OCI-LY7 (cell line): ENCODE measurements at regions not wholly inside any gene's neighbourhood (a gene's known extent, or its start where the extent isn't known, plus 50 kb on each side); places are given as distances from the start of the nearest gene placed in this dataset.
"Not testable (repeated sequence)": the region's sequence is repeated elsewhere in the genome, so short reads cannot be mapped to it uniquely, and the experiment has no call there.

Experiments
- BruUV-seq: library from RNA; stranded (reverse); fragments of 400-500 nt; replicated peaks from 2 replicates; lab custom pipeline; 2021; lab: Mats Ljungman, UMichigan
- CTCF ChIA-PET: fragments of 300-600 bp; sonication (Branson Sonifier 250); formaldehyde crosslinking; loops from one replicate; lab custom pipeline; 2022; ENCODE audit warnings: antibody characterized with exemption; ENCODE audit not compliant: unreplicated experiment; lab: Charles Lee
- POLR2A ChIA-PET: fragments of 300-600 bp; sonication (Branson Sonifier 250); formaldehyde crosslinking; loops from one replicate; lab custom pipeline; 2022; ENCODE audit warnings: antibody characterized with exemption; lab: Charles Lee
- DNase-seq: peaks from one replicate; pipeline ENCODE4 v3.0.0-alpha.2; 2015; ENCODE audit warnings: low spot score
- H2AFZ ChIP-seq: fragments of 200-600 bp; sonication (generic), shearing (Covaris generic); 2 replicates; pipeline ENCODE4 v1.6.1; 2014; ENCODE audit warnings: mild to moderate bottlenecking, antibody characterized with exemption, low read length, moderate library complexity
- H3K27ac ChIP-seq: fragments of 200-600 bp; sonication (generic); 2 replicates; pipeline ENCODE4 v1.5.1; 2014; ENCODE audit warnings: mixed run types, low read depth, mild to moderate bottlenecking, moderate library complexity, low read length, inconsistent platforms; ENCODE audit not compliant: poor library complexity, severe bottlenecking
- H3K36me3 ChIP-seq: fragments of 200-600 bp; sonication (generic); 2 replicates; pipeline ENCODE4 v1.6.1; 2014; ENCODE audit warnings: mild to moderate bottlenecking, antibody characterized with exemption, low read length, moderate library complexity, mixed read lengths; ENCODE audit not compliant: insufficient read depth
- H3K4me1 ChIP-seq: fragments of 200-600 bp; sonication (generic); 2 replicates; pipeline ENCODE4 v1.5.1; 2014; ENCODE audit warnings: mild to moderate bottlenecking, low read length; ENCODE audit not compliant: insufficient read depth, poor library complexity, severe bottlenecking
- H3K4me2 ChIP-seq: fragments of 200-600 bp; sonication (generic); 2 replicates; pipeline ENCODE4 v1.6.1; 2014; ENCODE audit warnings: mild to moderate bottlenecking, low read length
- H3K4me3 ChIP-seq: fragments of 200-600 bp; sonication (generic); 2 replicates; pipeline ENCODE4 v1.5.1; 2014; ENCODE audit warnings: mild to moderate bottlenecking, low read depth, low read length; ENCODE audit not compliant: poor library complexity, severe bottlenecking
- H3K79me2 ChIP-seq: fragments of 200-600 bp; sonication (generic); 2 replicates; pipeline ENCODE4 v1.6.1; 2016; ENCODE audit warnings: low read depth, mild to moderate bottlenecking, low read length, moderate library complexity, mixed read lengths; ENCODE audit not compliant: insufficient read depth
- H3K9me2 ChIP-seq: fragments of 200-600 bp; sonication (generic); 2 replicates; pipeline ENCODE4 v1.6.1; 2016; ENCODE audit warnings: mild to moderate bottlenecking, low read length, mixed read lengths; ENCODE audit not compliant: insufficient read depth
- H3K9me3 ChIP-seq: fragments of 200-600 bp; sonication (generic); 2 replicates; pipeline ENCODE4 v1.6.1; 2014; ENCODE audit warnings: mild to moderate bottlenecking, mixed run types, low read length, mixed read lengths
- H4K20me1 ChIP-seq: fragments of 200-600 bp; sonication (generic); 2 replicates; pipeline ENCODE4 v1.6.1; 2014; ENCODE audit warnings: mild to moderate bottlenecking, antibody characterized with exemption, low read length, moderate library complexity, mixed read lengths; ENCODE audit not compliant: insufficient read depth
- EZH2phosphoT487 ChIP-seq: fragments of 200-600 bp; sonication (generic); IDR thresholded peaks from 2 replicates; pipeline ENCODE4 v1.6.1; 2018; ENCODE audit warnings: low read depth, borderline replicate concordance, mild to moderate bottlenecking, mixed run types, antibody characterized with exemption, low read length, moderate library complexity, mixed read lengths
- intact Hi-C: fragments of 100-400 bp; cut with micrococcal nuclease; formaldehyde crosslinking; loops from one replicate; pipeline ENCODE4 v1.10.0; 2022; ENCODE audit not compliant: unreplicated experiment
- TF ChIP-seq, protein P1 (sequence below): fragments of 200-600 bp; sonication (generic); conservative IDR thresholded peaks from 2 replicates; pipeline ENCODE4 v1.5.1; 2014; ENCODE audit warnings: mild to moderate bottlenecking, antibody characterized with exemption, low read length, moderate library complexity, mixed read lengths

- CTCF ChIA-PET = no interaction called here
- Histone ChIP-seq H4K20me1 (no peaks in the 10 kb centered on the region), H3K36me3 (no peaks in the 10 kb centered on the region), H3K79me2 (no peaks in the 10 kb centered on the region), H3K9me2 (no peaks in the 10 kb centered on the region), H3K9me3 (no peaks in the 10 kb centered on the region), H3K27ac (no peak overlapping the region), H3K4me1 (no peaks in the 10 kb centered on the region), H3K4me3 (no peak overlapping the region), H3K4me2 (no peak overlapping the region), H2AFZ (no peak overlapping the region)
- TF ChIP-seq, protein P1, sequence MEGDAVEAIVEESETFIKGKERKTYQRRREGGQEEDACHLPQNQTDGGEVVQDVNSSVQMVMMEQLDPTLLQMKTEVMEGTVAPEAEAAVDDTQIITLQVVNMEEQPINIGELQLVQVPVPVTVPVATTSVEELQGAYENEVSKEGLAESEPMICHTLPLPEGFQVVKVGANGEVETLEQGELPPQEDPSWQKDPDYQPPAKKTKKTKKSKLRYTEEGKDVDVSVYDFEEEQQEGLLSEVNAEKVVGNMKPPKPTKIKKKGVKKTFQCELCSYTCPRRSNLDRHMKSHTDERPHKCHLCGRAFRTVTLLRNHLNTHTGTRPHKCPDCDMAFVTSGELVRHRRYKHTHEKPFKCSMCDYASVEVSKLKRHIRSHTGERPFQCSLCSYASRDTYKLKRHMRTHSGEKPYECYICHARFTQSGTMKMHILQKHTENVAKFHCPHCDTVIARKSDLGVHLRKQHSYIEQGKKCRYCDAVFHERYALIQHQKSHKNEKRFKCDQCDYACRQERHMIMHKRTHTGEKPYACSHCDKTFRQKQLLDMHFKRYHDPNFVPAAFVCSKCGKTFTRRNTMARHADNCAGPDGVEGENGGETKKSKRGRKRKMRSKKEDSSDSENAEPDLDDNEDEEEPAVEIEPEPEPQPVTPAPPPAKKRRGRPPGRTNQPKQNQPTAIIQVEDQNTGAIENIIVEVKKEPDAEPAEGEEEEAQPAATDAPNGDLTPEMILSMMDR = no peak
- TF ChIP-seq EZH2phosphoT487 = no peak
- POLR2A ChIA-PET = no interaction called here
- no TSS peak for BruUV-seq
- DNase-seq = no peak
- intact Hi-C loops = no loop called here
Measured at GRCh38 chr6:96436398-96436797, 85.2 kb upstream of the UFL1 start.

DNA sequence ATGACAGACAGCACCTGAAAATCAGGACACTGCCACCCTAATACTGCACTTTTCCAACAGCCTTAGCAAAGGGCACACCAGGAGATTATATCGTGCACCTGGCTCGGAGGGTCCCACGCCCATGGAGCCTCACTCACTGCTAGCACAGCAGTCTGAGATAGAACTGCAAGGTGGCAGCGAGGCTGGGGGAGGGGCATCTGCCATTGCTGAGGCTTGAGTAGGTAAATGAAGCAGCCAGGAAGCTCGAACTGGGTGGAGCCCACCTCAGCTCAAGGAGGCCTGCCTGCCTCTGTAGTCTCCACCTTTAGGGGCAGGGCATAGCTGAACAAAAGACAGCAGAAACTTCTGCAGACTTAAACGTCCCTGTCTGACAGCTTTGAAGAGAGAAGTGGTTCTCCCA is 84.4 kb upstream of the UFL1 start:
- H3K27ac ChIP-seq, H3K4me1 ChIP-seq, intact Hi-C loops, H3K4me3 ChIP-seq, BruUV-seq, CTCF ChIA-PET, POLR2A ChIA-PET, H3K36me3 ChIP-seq, H3K9me2 ChIP-seq, H2AFZ ChIP-seq, H4K20me1 ChIP-seq, DNase-seq, H3K9me3 ChIP-seq, H3K4me2 ChIP-seq, H3K79me2 ChIP-seq: not testable (repeated sequence)

DNA sequence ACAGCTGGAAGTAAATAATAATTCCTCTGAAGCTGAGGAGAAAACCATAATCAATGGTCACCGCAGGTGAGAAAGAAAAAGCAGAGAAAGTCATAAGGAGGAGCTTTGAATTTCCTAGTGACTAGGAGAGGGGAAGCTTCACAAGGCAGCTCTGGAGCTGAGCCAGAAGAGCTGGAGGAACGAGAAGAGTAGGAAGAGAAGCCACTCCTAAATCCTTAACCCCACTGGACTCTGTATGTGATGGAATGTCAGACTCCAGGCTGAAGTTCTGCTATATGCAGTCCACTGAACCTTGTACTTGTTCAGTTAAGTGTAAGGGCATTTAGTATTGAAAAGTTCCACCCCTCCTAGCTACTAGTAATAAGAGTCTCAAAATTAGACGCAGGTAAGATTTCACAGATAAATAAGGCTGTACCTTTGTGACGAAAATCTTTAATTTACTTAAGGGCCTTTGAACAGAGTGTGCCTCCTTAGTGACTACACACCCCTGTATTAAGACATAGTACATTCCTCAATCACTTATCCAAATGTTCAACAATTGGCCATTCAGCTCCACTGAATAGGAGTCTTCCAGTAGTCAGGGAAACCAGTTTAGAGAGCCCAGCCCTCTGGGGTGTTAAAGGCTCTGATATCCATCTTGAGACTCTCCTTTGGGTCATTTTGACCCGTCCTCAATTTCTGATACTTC is 71.4 kb upstream of the UFL1 start:
- intact Hi-C loops = no loop called here
- Histone ChIP-seq H3K36me3 (no peaks in the 10 kb centered on the region), H4K20me1 (no peaks in the 10 kb centered on the region), H3K27ac (no peak overlapping the region), H3K9me3 (no peaks in the 10 kb centered on the region), H3K4me3 (no peak overlapping the region), H3K4me1 (no peaks in the 10 kb centered on the region), H2AFZ (no peak overlapping the region), H3K9me2 (no peaks in the 10 kb centered on the region; the same call in 1 of the 2 replicates), H3K4me2 (no peak overlapping the region), H3K79me2 (no peaks in the 10 kb centered on the region)
- TF ChIP-seq, protein P1 = no peak
- no peak for TF ChIP-seq EZH2phosphoT487
- DNase-seq = no peak
- ChIA-PET CTCF (no interaction called here), POLR2A (no interaction called here)
- no TSS peak for BruUV-seq
